HAP-1 (cell line): ENCODE measurements at regions not wholly inside any gene's neighbourhood (a gene's known extent, or its start where the extent isn't known, plus 50 kb on each side); places are given as distances from the start of the nearest gene placed in this dataset.

Source experiments
- DNase-seq, 2 experiments: peaks; one replicate each; pipeline ENCODE4 v3.0.0-alpha.2; 2016 to 2020; ENCODE audit warnings: low spot score in 2 of 2
- H3K27me3 ChIP-seq: fragments of 250-450 bp; sonication (Bioruptor Pico); 2 replicates; pipeline ENCODE4 v1.5.1; 2020; ENCODE audit warnings: low read depth, mild to moderate bottlenecking, moderate library complexity
- H3K36me3 ChIP-seq: fragments of 250-450 bp; sonication (Bioruptor Pico); replicated peaks from 2 replicates; pipeline ENCODE4 v1.5.1; 2020; ENCODE audit warnings: mild to moderate bottlenecking
- H3K4me1 ChIP-seq: fragments of 250-450 bp; sonication (Bioruptor Pico); 2 replicates; pipeline ENCODE4 v1.5.1; 2020; ENCODE audit warnings: mild to moderate bottlenecking
- H3K4me3 ChIP-seq: fragments of 250-450 bp; sonication (Bioruptor Pico); 2 replicates; pipeline ENCODE4 v1.5.1; 2020; ENCODE audit warnings: mild to moderate bottlenecking, moderate library complexity
- H3K9me3 ChIP-seq: fragments of 250-450 bp; sonication (Bioruptor Pico); 2 replicates; pipeline ENCODE4 v1.5.1; 2020; ENCODE audit warnings: mild to moderate bottlenecking, moderate library complexity
- in situ Hi-C: fragments of 300-500 bp; cut with MboI; formaldehyde crosslinking; loops from 3 replicates; pipeline ENCODE4 v1.14.3; 2020; ENCODE audit warnings: low sequenced_read_pairs, inconsistent platforms, mixed read lengths

DNA sequence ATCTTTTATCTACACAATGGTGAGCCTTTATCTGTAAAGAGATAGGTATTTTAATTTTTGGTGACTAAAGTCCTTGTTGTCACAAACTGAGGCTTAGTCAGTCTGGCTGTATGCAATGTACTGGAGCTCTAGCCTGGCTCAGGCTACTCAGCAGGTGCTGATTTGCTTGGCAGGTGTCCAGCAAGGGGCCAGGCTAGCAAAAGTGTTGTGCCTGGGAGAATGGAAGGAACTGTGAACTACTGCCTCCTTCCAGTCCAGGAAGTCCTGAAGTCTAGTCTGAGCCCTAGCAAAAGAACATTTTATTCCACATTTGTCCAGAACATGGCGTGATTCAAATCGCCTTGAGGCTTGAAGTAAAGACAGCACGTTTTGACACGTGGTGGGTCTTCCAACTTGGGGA lies 260.5 kb downstream of the CCDC85A start:
- no peaks in the 10 kb centered on the region for H3K9me3 ChIP-seq
- no peaks in the 10 kb centered on the region for H3K36me3 ChIP-seq
- no peak overlapping the region for H3K4me3 ChIP-seq
- no peaks in the 10 kb centered on the region for H3K27me3 ChIP-seq
- in situ Hi-C loops: no loop called here
- DNase-seq: no peak
- H3K4me1 ChIP-seq: no peaks in the 10 kb centered on the region

GRCh38 chr2:56448403-56449001 lies 264.7 kb downstream of the CCDC85A start:
- no peaks in the 10 kb centered on the region for H3K4me1 ChIP-seq
- in situ Hi-C loops: no loop called here
- H3K9me3 ChIP-seq: no peaks in the 10 kb centered on the region
- no peaks in the 10 kb centered on the region for H3K27me3 ChIP-seq
- no peak overlapping the region for H3K4me3 ChIP-seq
- DNase-seq: no peak
- no peaks in the 10 kb centered on the region for H3K36me3 ChIP-seq

GRCh38 chr2:56449002-56449431 lies 265.2 kb downstream of the CCDC85A start:
- DNase-seq: no peak

DNA sequence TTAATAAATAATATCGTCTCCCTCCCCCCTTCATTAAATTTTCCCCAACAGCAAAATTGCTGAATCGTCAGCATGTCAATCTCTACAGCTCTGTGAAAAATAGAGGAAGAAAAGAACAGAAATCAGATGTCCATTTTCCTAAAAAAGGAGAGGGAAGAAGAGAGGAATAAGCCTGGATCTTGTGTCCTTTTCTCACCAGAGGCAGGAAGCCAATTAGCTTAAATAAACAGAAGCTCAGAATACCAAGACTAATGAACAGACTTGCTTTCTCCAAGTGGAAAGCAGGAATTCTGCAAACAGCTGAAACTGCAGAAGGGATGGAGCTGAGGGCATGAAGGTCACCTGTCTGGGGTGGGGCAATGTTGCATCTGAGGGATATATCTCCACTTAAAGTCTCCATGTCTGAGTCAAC lies 265.7 kb downstream of the CCDC85A start:
- Histone ChIP-seq H3K27me3 (no peaks in the 10 kb centered on the region), H3K9me3 (no peaks in the 10 kb centered on the region), H3K4me1 (no peaks in the 10 kb centered on the region), H3K36me3 (no peaks in the 10 kb centered on the region), H3K4me3 (no peak overlapping the region)
- DNase-seq: no peak
- in situ Hi-C loops: no loop called here

More at GRCh38 chr2:56449002-56449431, 265.2 kb downstream of the CCDC85A start:
- in situ Hi-C loops: no loop called here
- no peaks in the 10 kb centered on the region for H3K27me3 ChIP-seq
- no peaks in the 10 kb centered on the region for H3K36me3 ChIP-seq
- no peaks in the 10 kb centered on the region for H3K4me1 ChIP-seq
- H3K4me3 ChIP-seq: no peak overlapping the region
- H3K9me3 ChIP-seq: no peaks in the 10 kb centered on the region

- Histone ChIP-seq H3K9me3 (no peaks in the 10 kb centered on the region), H3K4me3 (no peak overlapping the region), H3K36me3 (no peaks in the 10 kb centered on the region), H3K4me1 (no peaks in the 10 kb centered on the region), H3K27me3 (no peaks in the 10 kb centered on the region)
- DNase-seq: no peak
- in situ Hi-C loops: no loop called here
Measured at GRCh38 chr2:56450047-56450446, 266.3 kb downstream of the CCDC85A start.

DNA sequence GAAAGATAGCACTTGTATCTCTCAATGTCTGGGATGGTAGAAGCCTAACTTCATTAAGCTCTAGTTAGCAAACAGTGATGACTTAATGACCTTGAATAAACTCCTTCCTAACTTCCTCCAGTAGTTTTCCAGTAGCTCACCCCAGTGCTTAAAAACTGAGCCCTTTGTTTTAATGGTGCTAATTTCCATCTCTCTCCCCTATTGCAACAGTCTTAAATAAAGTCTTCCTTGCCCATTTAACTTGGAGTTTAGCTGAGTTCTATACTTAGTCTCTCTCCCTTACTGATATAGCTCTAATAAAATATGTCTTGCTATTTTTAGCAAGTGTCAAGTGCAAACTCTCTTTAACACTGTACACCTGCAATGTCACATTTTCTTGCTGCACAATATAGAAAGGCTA lies 267.0 kb downstream of the CCDC85A start:
- Histone ChIP-seq H3K4me1 (no peaks in the 10 kb centered on the region), H3K9me3 (no peaks in the 10 kb centered on the region), H3K27me3 (no peaks in the 10 kb centered on the region), H3K36me3 (no peaks in the 10 kb centered on the region), H3K4me3 (no peak overlapping the region)
- no peak for DNase-seq
- in situ Hi-C loops: no loop called here

- in situ Hi-C loops: no loop called here
Measured at GRCh38 chr2:56455642-56456041, 271.9 kb downstream of the CCDC85A start.

DNA sequence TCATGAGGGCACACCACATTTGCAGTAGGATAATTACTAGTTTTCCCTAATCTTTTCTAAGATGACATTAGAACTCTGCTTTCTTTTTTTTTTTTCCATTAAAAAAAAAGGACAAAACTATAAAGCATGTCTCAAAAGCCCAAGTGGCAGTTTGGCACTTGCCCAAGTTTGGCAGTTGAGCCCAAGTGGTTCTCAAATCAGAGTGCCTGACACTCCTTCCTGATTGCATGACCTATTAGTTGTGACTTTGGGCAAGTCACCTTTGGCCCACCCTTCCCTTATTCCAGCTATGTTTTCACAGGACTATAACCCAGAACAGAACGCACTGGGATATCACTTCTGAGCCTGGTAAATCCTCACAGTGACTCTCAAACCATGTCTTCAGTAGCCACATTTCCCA lies 273.0 kb downstream of the CCDC85A start:
- Histone ChIP-seq H3K4me1 (no peaks in the 10 kb centered on the region), H3K9me3 (no peaks in the 10 kb centered on the region), H3K4me3 (no peak overlapping the region), H3K27me3 (no peaks in the 10 kb centered on the region), H3K36me3 (no peaks in the 10 kb centered on the region)
- no peak for DNase-seq
- in situ Hi-C loops: no loop called here

More at GRCh38 chr2:56455642-56456041, 271.9 kb downstream of the CCDC85A start:
- Histone ChIP-seq H3K9me3 (no peaks in the 10 kb centered on the region), H3K27me3 (no peaks in the 10 kb centered on the region), H3K36me3 (no peaks in the 10 kb centered on the region), H3K4me3 (no peak overlapping the region), H3K4me1 (no peaks in the 10 kb centered on the region)
- no peak for DNase-seq

- no peak for DNase-seq
- Histone ChIP-seq H3K36me3 (no peaks in the 10 kb centered on the region), H3K27me3 (no peaks in the 10 kb centered on the region), H3K9me3 (no peaks in the 10 kb centered on the region), H3K4me3 (no peak overlapping the region), H3K4me1 (no peaks in the 10 kb centered on the region)
- in situ Hi-C loops: no loop called here
Measured at GRCh38 chr2:56460508-56460907, 276.7 kb downstream of the CCDC85A start.

DNA sequence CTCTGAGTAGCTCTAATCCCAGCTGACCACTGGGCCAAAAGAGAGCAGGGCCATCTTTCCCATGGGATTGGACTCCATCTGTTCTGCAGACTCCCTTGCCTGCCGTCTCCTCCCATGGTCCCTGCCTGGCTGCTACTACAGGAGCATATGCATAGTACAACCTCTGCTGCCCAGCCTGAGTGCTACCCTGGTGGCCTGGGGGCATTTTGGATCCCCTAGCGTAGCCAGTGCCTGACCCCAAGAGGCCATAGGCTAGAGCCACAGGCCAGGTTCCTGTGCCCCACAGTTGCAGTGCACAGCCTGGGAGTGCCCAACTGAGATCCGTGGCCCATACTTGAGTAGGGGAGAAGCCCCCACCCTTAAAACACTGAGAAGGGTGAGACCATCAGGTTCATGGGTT lies 280.3 kb downstream of the CCDC85A start:
- Histone ChIP-seq H3K36me3 (no peaks in the 10 kb centered on the region), H3K9me3 (no peaks in the 10 kb centered on the region), H3K4me1 (no peaks in the 10 kb centered on the region), H3K27me3 (no peaks in the 10 kb centered on the region), H3K4me3 (no peak overlapping the region)
- in situ Hi-C loops: no loop called here
- DNase-seq: no peak

GRCh38 chr2:56464613-56465012 lies 280.8 kb downstream of the CCDC85A start:
- no peaks in the 10 kb centered on the region; the same call in 1 of the 2 replicates for H3K27me3 ChIP-seq
- no peak for DNase-seq
- H3K36me3 ChIP-seq: no peaks in the 10 kb centered on the region
- H3K4me3 ChIP-seq: no peak overlapping the region
- no peaks in the 10 kb centered on the region for H3K9me3 ChIP-seq
- no peaks in the 10 kb centered on the region for H3K4me1 ChIP-seq
- in situ Hi-C loops: no loop called here

DNA sequence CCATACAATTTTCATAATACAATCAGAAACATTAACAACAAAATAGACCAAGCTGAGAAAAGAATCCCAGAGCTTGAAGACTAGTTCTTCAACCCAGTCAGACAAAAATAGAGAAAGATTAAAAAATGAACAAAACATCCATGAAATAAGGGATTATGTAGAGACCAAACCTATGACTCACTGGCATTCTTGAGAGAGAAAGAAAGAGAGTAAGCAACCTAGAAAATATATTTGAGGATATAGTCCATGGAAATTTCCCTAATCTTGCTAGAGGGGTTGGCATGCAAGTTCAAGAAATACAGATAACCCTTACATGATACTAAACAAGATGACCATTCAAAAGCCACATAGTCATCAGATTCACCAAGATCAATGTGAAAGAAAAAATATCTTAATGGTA lies 281.7 kb downstream of the CCDC85A start:
- no peak overlapping the region for H3K4me3 ChIP-seq
- H3K27me3 ChIP-seq: no peaks in the 10 kb centered on the region; the same call in 1 of the 2 replicates
- no peak for DNase-seq
- no peaks in the 10 kb centered on the region for H3K4me1 ChIP-seq
- no peaks in the 10 kb centered on the region for H3K36me3 ChIP-seq
- in situ Hi-C loops: no loop called here
- H3K9me3 ChIP-seq: no peaks in the 10 kb centered on the region

GRCh38 chr2:56473524-56473923 lies 289.7 kb downstream of the CCDC85A start:
- no peak for DNase-seq
- H3K27me3 ChIP-seq: no peaks in the 10 kb centered on the region; the same call in 1 of the 2 replicates
- H3K4me1 ChIP-seq: no peaks in the 10 kb centered on the region
- in situ Hi-C loops: no loop called here
- no peak overlapping the region for H3K4me3 ChIP-seq
- no peaks in the 10 kb centered on the region for H3K9me3 ChIP-seq
- no peaks in the 10 kb centered on the region for H3K36me3 ChIP-seq

DNA sequence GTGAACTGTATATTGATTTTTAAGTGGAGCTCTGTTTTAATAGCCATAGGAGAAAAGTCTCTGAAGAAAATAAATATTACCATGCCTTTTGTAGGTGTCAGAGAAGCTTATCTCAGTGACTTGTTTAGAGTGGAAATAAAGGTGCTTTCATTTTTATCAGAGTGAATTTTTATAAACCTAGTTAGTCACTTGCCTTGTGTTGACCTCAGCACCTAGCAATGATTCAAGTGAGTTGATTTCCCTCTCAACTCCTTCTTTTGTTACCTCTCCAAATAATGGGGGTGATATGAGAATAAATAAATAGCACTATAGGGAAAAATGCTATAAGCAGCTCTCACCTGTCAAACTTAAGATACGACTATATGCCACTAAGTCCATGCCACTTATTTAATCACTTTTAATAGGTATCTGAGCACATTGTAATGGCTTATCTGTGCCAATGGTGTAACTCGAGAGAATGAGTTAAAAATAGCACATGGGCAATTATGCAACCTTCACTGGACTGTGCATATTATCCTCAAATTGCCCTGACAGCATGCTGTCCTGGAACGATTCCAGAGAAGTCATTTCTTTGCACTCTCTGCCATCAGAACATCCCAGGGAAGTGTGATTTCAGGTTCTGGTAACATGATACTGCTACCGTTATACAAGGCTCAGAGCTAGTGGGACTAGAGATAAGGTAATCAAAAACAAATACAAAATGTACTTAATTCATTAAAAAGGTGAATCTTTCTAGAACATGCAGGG lies 290.8 kb downstream of the CCDC85A start:
- no peaks in the 10 kb centered on the region for H3K27me3 ChIP-seq
- H3K36me3 ChIP-seq: no peaks in the 10 kb centered on the region
- no peaks in the 10 kb centered on the region for H3K9me3 ChIP-seq
- no peak overlapping the region for H3K4me3 ChIP-seq
- H3K4me1 ChIP-seq: no peaks in the 10 kb centered on the region
- no peak for DNase-seq
- in situ Hi-C loops: no loop called here
